ENCODE measurements at regions not wholly inside any gene's neighbourhood (a gene's known extent, or its start where the extent isn't known, plus 50 kb on each side); places are given as distances from the start of the nearest gene placed in this dataset.
"Not testable (repeated sequence)": the region's sequence is repeated elsewhere in the genome, so short reads cannot be mapped to it uniquely, and the experiment has no call there.

- FAIRE-seq = not testable (repeated sequence)
These were observed 124.9 kb upstream of the BCOR start for GRCh38 chrX:40222612-40223011.

DNA sequence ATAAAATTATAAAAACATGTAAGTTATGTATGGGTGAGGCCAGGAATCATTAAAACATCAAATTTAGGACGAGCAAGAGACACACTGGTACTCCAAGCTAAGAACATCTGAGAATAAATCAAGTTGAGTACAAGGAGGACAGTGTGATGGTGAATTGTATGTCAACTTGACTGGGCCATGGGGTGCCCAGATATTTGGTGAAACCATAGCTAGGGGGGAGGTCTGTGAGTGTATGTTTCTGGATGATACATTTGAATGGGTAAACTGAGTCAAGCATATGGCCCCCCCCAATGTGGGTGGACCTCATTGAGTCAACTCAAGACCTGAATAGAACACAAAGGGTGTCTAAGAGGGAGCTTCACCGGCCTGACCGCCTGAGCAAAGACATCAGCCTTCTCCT, 115.3 kb upstream of the BCOR start:
- no peak for FAIRE-seq

DNA sequence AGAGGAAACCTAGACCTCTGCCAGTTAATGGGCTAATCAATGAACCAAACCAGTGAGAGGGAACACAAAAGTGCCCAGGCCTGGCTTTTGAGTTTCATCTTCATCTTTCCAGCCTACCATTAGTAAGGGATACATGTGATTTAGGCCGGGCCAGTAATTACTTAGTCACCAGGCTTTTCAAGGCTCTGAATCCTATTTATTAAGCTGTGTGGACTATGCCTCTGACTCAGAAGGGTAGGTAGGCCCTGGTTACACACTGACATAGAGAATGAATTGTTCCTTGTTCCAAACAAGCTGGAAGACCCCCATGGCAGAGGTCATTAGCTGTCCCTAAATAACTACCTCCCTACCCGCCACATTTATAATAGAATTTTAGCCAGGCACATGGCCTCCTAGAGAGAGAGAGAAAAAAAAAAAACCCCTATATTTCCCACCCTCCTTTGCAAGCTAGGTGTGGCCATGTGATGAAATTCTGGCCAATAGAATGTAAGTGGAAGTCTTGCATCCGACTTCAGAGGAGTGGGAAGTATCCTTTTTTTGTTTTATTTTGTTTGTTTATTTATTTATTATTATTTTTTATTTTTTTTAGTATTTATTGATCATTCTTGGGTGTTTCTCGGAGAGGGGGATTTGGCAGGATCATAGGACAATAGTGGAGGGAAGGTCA, 112.3 kb upstream of the BCOR start:
- FAIRE-seq = no peak

- no peak for FAIRE-seq
These were observed 109.9 kb upstream of the BCOR start for GRCh38 chrX:40207626-40208025.

GRCh38 chrX:40205471-40205870, 107.7 kb upstream of the BCOR start:
- no peak for FAIRE-seq

DNA sequence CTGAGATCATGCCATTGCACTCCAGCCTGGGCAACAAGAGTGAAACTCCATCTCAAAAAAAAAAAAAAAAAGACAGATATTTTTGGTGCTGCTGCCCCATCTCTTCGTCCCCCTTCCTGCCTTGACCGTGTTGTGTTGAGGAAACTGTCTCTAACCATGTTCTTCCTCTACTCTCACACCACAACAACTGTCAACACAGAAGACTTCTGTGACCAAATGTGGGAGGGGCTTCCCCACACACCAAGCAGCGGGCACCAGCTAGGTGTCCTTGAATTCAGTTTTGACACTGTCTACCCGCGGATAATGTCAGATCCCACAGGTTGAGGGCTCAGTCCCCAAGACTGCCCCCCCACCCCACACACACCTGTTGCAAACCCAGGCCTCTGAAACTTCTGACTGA, 104.7 kb upstream of the BCOR start:
- FAIRE-seq = no peak

DNA sequence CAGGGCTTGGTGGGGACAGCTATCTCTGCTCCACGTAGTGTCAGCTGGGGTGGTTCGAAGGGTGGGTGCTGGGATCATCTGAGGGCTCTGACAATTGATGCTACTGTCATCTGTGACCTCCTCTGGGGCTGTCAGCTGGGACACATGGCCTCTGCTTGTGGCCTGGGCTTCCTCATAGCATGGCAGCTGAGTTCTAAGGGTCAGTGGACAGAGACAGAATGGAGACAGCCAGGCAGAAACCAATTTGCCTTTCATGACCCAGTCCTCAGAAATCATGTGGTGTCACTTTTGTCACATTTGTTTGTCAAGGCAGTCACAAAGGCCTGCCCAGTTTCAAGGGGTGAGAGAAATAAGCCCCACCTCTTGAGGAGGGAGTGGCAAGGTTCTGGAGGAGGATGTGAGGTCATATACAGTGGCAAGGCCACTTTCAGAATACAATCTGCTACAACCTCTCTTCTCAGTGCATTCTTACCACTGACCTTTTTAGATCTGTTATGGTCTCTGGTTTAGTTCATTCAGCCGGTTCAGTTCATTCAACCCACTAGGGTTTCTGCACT, 103.6 kb upstream of the BCOR start:
- FAIRE-seq = no peak

GRCh38 chrX:40199704-40200103, 101.9 kb upstream of the BCOR start:
- no peak for FAIRE-seq

DNA sequence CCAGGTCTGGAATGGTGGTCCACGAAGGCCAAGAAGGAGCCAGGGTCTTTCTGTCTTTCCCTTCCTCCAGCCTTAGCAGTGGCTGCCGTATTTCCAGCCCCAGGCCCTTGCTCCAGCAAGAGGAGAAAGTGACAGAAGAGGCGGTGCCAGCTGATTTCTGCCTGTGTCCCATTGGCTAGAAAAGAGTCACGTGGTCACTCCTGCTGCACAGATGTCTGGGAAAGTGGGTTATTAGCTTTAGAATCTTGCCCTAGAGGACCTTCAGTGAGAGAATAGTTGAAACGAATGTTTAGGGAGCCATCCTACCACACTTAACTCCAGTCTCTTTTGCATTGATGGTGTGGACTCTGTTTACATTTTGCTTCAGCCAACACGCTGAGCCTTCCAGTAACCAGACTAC, 99.3 kb upstream of the BCOR start:
- FAIRE-seq = no peak

DNA sequence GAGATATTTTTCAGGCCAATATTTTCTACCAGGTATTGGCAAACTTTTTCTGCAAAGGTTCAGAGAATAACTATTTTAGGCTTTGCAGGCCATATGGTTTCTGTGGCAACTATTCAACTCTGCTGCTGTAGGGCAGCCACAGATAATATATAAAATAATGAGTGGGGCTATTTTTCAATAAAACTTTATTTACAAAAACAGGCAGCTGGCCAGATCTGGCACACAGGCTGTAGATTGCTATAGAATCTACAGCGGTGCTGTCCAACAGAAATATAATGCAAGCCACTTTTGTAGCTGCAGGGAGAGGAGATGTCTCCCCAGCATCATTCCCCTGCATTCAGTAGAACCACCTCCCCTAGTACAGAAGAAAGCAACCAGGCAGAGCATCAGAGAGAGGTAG, 97.6 kb upstream of the BCOR start:
- no peak for FAIRE-seq

GRCh38 chrX:40192196-40192595, 94.4 kb upstream of the BCOR start:
- FAIRE-seq = no peak

DNA sequence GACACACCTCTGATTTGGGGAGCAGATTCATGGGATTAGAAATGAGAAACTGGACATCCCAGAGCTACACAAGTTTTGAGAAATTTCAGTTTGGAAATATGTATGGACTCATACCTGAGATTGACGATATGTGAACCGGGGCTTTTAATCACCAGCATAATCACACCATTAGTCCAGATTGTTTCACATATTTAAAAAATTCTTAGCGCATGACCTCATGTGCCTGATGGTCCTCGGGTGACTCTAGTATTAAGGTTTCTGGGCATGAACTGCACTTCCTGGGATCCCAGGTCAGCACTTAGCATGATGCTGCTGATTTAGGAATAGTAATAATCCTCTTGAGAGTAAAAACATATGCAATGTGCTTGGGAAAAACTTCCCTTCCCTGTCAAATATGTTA, 91.9 kb upstream of the BCOR start:
- no peak for FAIRE-seq

DNA sequence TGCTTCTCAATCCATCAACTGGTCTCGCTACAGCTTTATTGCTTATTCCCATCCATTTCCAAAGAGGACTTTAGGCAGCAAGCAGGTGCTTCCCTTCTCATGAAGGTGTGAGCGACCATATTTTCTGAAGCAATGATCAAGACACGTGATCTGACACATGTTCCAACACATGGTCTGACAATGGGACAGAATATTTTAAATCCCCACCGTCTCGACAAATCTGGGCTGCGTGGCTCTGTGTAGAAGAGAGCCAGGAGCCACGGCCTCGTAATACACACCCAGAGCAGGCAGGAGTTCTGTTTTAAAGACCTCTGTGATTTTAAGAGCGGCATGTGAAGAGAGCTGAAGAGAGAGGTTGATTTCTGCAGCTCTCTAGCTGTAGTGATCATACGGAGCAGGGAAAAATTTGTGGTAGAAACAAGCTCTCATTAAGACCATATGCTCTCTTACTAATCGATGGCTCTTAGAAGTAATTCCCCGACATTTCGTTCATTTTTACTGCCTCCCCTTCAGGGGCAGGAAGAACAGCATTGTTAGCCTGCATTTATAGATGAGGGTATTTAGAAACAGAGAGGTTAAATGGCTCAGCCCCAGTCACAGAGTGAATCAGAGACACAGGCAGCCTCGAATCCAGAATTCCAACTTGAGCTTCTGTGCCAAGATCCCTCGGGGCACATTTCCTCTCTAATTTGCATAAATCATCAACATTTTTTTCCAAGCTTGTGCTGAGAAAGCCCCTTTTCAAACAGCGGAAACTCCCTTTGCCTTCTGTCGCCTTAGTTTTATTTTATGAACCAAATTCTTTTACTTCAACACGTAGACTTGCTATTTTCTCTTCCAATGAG, 91.0 kb upstream of the BCOR start:
- no peak for FAIRE-seq

DNA sequence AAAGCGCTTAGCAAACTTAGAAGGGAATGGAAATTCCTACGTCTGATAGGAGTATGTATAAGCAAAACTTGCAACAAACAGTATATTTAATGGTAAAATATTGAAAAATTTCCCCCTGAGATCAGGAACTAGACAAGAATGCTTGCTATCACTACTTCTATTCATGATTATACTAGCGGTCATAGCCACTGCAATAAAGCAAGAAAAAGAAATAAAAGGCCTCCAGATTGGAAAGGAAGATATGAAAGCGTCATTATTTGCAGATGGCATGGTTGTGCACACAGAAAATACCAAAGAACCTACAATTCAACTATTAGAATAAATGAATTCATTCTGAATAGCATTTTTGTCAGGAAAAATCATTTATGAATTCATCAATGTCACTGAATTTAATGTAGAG, 87.2 kb upstream of the BCOR start:
- FAIRE-seq = no peak

DNA sequence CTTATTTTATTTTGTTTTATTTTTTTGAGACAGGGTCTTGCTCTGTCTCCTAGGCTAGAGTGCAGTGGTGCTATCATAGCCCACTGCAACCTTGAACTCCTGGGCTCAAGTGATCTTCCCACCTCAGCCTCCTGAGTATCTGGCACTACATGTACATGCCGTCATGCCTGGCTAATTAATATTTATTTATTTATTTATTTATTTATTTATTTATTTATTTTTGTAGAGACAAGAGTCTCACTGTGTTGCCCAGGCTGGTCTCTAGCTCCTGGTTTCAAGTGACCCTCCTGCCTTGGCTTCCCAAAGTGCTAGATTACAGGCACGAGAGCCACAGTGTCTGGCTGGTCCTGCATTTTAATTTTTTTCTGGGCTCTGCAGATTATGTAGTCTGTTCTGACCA, 84.9 kb upstream of the BCOR start:
- no peak for FAIRE-seq

GRCh38 chrX:40182095-40182494, 84.3 kb upstream of the BCOR start:
- no peak for FAIRE-seq

- no peak for FAIRE-seq
These were observed 81.5 kb upstream of the BCOR start for GRCh38 chrX:40179283-40179682.

DNA sequence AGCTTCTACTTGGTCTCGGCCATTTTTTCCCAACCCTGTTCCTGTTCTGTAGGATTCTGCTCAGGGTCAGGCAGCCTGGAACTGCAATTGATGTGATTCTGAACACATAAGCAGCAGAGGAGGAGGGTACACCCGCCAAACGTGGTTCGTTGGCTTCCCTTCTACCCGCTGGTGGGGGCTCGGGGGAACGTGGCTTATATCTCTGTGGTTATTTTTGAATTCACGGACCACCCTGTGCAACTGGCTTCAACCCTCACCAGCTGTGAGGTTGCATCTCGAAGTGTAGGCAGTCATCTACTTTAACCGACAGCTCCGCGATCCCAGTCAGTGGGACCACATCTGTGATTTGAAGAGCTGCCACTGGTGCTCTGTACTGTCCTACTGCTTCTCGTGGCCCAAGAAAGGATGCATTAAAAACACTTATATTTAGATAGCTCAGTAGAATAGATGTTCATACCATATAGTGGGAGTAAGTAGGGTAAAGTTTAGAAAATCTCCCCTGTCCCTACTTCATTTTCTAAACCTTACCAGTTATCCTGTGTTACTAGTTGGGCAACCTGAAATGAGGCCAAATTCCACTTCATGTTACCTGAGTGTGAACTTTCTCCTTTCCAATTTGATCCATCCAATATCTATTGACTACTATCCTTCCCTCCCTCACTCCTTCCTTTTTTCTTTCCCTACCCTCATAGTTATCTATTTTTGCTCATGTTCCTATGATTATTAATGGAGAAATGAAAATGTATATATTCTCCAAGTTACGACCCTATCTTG, 80.4 kb upstream of the BCOR start:
- FAIRE-seq = no peak

- FAIRE-seq = peak; percentile 97
These were observed 79.7 kb upstream of the BCOR start for GRCh38 chrX:40177489-40177888.

DNA sequence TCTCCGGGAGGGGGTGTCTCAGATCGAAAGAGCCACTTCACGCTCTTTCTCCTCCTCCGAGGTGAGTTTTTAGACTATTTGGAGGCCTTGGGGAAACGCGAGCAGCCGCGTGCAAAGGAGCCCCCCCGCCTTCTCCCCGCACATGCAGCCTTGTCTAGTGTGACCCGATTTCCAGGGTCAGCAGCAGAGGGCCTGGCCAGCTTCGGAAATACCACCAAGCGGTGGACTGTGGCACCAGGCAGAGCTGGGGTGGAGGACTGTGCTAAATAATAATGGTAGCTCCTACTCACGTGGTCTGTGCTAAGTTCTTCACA, 79.3 kb upstream of the BCOR start:
- FAIRE-seq = no peak

DNA sequence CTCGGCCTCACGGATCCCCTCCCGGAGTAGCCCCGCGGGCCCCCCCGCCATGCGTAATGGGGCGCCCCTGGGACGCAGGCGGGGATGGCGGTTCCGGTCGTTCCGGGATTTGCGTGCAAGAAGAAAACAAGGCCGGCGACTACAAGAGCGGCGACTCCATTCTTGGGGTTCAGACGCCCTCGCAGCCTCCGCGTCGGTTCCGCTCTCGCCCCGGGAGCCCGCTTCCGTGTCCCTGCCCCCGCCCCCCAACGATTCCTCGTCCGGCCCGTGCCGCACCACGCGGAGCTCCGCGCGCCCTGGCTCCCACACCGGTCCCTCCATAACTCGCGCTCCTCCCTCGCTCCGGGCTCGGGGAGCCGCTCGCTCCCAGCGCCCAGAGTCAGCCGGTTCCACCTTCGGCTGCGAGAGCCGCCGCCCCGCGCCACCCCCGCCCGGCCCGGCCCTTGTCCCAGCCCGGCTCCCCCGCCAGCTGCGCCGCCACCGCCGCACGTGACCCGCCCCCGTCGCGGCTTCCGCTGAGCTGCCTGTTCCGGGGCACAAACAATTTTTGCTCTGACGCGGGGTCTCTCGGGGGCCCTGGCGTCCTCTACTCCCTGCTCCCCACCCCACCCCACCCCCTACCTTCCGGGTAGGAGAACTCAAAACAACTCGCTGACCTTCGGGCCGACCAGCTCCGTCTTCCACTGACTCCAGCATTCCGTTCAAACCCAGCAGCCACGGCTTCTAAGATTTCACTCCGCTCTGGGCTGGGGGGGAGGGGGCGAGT, 78.8 kb upstream of the BCOR start:
- FAIRE-seq = no peak

- FAIRE-seq = no peak
These were observed 78.0 kb upstream of the BCOR start for GRCh38 chrX:40175511-40176350.

Data from islet of Langerhans (tissue), 1 donor.